Heart left ventricle (tissue), 16 donors: ENCODE measurements at regions not wholly inside any gene's neighbourhood (a gene's known extent, or its start where the extent isn't known, plus 50 kb on each side); places are given as distances from the start of the nearest gene placed in this dataset.

Source experiments
- ATAC-seq, 4 donors: fragments of 200-7000 bp; cut with Tn5 transposase; one replicate each; pipeline ENCODE4 v1.9.1; 2020 to 2022; ENCODE audit warnings: moderate library complexity in 4 of 4, mild to moderate bottlenecking in 3 of 4, moderate number of reproducible peaks in 1 of 4
- DNase-seq, 5 donors: peaks; one replicate each; pipeline ENCODE4 v3.0.0-alpha.2; 2020
- H3K27ac ChIP-seq, 12 donors: fragments of 200-600 bp; sonication (generic) in 4 of 12; one replicate each; pipeline versions ENCODE4 v1.5.0 to v1.8.0; 2016 to 2022; ENCODE audit warnings: mild to moderate bottlenecking in 2 of 12
- H3K27me3 ChIP-seq, 9 donors: fragments of 200-600 bp; sonication (generic) in 2 of 9; one replicate each; pipeline versions ENCODE4 v1.5.1 to v1.8.0; 2016 to 2022; ENCODE audit warnings: mild to moderate bottlenecking in 3 of 9
- H3K36me3 ChIP-seq, 9 donors: fragments of 200-600 bp; sonication (generic) in 2 of 9; one replicate each; pipeline versions ENCODE4 v1.5.0 to v1.8.0; 2018 to 2022; ENCODE audit warnings: mild to moderate bottlenecking in 2 of 9
- H3K4me1 ChIP-seq, 12 donors: fragments of 200-600 bp; sonication (generic) in 4 of 12; one replicate each; pipeline versions ENCODE4 v1.5.0 to v1.8.0; 2016 to 2022; ENCODE audit warnings: mild to moderate bottlenecking in 3 of 12
- H3K4me3 ChIP-seq, 12 donors: fragments of 200-600 bp; sonication (generic) in 4 of 12; one replicate each; pipeline versions ENCODE4 v1.5.0 to v1.8.0; 2017 to 2022; ENCODE audit warnings: mild to moderate bottlenecking in 9 of 12, moderate library complexity in 4 of 12
- H3K9me3 ChIP-seq, 12 donors: fragments of 200-600 bp; sonication (generic) in 4 of 12; one replicate each; pipeline versions ENCODE4 v1.5.0 to v1.8.0; 2016 to 2022; ENCODE audit warnings: mild to moderate bottlenecking in 1 of 12
- POLR2A ChIP-seq, 2 donors: fragments of 450-650 bp; IDR thresholded peaks; one replicate each; pipeline ENCODE4 v1.6.1; 2017; ENCODE audit warnings: antibody characterized with exemption in 2 of 2, mild to moderate bottlenecking in 2 of 2, moderate library complexity in 2 of 2
- whole genome bisulfite sequencing, 4 donors: extraction: QIAGEN DNeasy Blood & Tissue Kit in 2 of 4; methylation state at CpG; one replicate each; pipeline versions ENCODE4 v1.1.5 to v1.1.7; 2013 to 2018; 5-methylcytosine and 5-hydroxymethylcytosine counted together
- intact Hi-C, 10 donors: fragments of 100-400 bp; cut with DNase I; formaldehyde crosslinking; loops; one replicate each; pipeline versions ENCODE4 v1.11.1 to v1.14.2; 2022
- TF ChIP-seq, protein P1 (sequence below), 12 donors: fragments of 200-600 bp; sonication (generic) in 4 of 12; IDR thresholded peaks; one replicate each; pipeline versions ENCODE4 v1.5.0 to v1.8.0; 2018 to 2022; ENCODE audit warnings: antibody characterized with exemption in 12 of 12, mild to moderate bottlenecking in 5 of 12
- donor health status: ischemic (EF 13 %, LVEDD 7.1; RV severe dilation, severe dysfunction).
- donor health status: healthy with polysubstance abuse.
- donor health status: DM: no; HTN: yes; CAD: no.
- donor health status: DM: no; HTN: no; CAD: no.
- donor health status: ischemic (EF 25% LVEDD 6.9; RV normal size, moderate dysfunction).
- donor health status: ischemic (EF 25% LVEDD 5.7; RV mildly dilated, moderate dysfunction).
- donor health status: healthy.
- donor health status: DM: yes; HTN: yes; CAD: no.
- donor health status: ischemic (EF 35%, LVEDD 5.7; RV mildly dilated, moderate dysfunction).
- donor health status: nonischemic (EF 11% LVEDD 7.7; RV severe dilation, severe dysfunction).
- donor health status: DM: yes; HTN: yes; CAD: no.
- donor health status: PGD.
- donor health status: ischemic (EF 29% LVEDD 5.4; RV normal size, mild dysfunction).
- donor health status: nonischemic (EF 23%, LVEDD 6.1; RV moderate dilation, normal function).

DNA sequence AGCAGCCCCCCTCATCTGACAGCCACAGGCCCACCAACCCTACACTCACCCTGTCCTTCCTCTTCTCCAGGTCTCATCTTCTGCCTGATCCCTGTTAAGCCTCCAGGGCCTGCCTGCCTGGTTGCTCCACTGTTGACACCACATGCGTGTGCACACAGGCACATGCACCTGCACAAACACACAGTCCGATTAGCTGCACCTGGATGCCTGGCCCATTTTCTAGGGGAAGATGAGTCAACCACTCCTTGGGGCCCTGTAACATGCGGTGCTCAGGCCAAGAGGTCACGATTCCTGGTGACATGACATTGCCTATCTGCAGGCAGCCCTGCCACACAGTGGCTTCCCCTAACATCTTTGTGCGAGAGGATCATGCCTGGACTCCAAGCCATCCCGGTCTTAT, 498.4 kb downstream of the BCOR start:
- intact Hi-C loops = no loop called here
- no peaks in the 10 kb centered on the region for H3K36me3 ChIP-seq
- H3K27me3 ChIP-seq = peaks cover 0 to 22% (median 0%) of the 10 kb centered on the region in 9 donors
- 87 to 97% (median 94%) methylated on average over 6 of the region's 6 CpGs for WGBS, 4 donors
- peaks cover 0 to 2% (median 0%) of the 10 kb centered on the region in 12 donors for H3K4me1 ChIP-seq
- H3K4me3 ChIP-seq = no peak overlapping the region
- ATAC-seq (no peak), DNase-seq (no peak)
- TF ChIP-seq, protein P1, sequence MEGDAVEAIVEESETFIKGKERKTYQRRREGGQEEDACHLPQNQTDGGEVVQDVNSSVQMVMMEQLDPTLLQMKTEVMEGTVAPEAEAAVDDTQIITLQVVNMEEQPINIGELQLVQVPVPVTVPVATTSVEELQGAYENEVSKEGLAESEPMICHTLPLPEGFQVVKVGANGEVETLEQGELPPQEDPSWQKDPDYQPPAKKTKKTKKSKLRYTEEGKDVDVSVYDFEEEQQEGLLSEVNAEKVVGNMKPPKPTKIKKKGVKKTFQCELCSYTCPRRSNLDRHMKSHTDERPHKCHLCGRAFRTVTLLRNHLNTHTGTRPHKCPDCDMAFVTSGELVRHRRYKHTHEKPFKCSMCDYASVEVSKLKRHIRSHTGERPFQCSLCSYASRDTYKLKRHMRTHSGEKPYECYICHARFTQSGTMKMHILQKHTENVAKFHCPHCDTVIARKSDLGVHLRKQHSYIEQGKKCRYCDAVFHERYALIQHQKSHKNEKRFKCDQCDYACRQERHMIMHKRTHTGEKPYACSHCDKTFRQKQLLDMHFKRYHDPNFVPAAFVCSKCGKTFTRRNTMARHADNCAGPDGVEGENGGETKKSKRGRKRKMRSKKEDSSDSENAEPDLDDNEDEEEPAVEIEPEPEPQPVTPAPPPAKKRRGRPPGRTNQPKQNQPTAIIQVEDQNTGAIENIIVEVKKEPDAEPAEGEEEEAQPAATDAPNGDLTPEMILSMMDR (IDR thresholded peaks at IDR 0.05) = no peak
- TF ChIP-seq POLR2A (IDR thresholded peaks at IDR 0.05) = no peak
- no peaks in the 10 kb centered on the region for H3K9me3 ChIP-seq
- no peak overlapping the region for H3K27ac ChIP-seq

DNA sequence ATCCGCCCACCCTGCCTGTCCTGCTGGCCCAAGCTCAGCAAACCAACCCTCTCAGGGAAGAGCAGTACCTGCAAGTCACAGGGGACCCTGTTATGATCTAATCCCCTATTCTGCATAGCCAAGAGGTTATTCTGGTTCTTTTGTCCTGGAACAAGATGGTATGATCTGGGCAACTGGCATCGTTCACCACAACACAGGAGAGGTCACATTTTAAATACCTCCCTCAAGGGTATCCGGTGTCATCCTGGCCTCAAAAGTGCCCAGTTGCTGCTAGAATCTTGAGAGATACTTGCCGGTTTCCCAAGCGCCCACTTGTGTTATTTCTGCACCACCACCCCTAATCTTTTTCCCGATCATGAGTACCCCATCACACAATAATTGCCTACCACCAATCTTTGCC, 497.5 kb downstream of the BCOR start:
- H3K27me3 ChIP-seq = peaks cover 0 to 22% (median 0%) of the 10 kb centered on the region in 9 donors
- peaks cover 0 to 2% (median 0%) of the 10 kb centered on the region in 12 donors for H3K4me1 ChIP-seq
- TF ChIP-seq, protein P1 (IDR thresholded peaks at IDR 0.05) = no peak
- no peaks in the 10 kb centered on the region for H3K36me3 ChIP-seq
- no peak for ATAC-seq
- no peaks in the 10 kb centered on the region for H3K9me3 ChIP-seq
- H3K4me3 ChIP-seq = no peak overlapping the region
- no peak overlapping the region for H3K27ac ChIP-seq
- WGBS, 4 donors = 83 to 96% (median 88%) methylated on average over 6 of the region's 6 CpGs
- intact Hi-C loops = no loop called here
- DNase-seq = no peak

DNA sequence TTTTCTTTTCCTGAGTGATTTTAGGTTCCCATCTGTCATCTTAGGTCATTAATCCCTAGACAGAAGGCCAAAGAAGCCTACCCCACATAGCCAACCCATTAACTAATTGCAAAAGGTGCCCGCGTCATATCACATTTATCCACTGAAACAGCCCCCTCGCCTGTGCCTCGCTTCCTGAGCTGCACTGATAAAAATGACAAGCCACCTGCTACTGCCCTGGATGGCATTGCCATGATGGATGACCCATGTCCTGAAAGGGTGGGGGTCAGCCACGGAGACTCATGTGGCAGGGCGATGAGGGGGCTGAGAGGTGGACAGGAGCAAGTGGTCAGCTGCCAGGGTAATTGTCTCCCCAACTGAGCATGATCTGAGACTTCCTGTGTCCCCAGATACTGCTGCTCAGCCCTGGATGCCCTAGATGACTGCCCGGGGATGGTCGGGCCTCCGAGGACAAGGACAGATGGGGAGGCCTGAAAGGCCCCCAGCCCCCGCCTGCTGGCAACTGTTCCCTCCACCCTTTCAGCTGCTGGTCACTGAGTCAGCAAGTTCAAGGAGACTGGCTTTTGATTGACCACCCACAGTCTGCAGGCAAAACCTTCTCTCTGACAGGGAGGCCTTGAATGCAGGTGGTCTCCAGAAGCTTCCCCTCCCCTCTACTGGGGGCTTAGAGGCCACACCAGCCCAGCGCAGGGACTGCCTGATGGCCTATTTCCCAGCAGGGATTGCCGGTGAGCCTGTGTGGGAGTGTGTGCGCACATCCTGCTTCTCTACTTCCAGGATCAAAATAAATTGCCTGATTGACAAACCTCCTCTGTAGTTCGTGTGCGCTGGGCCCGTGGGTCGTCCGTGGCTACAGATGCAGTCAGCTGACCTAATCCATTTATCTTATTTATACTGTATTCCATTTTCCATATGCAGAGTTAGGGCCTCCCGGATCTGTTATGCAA, 496.3 kb downstream of the BCOR start:
- 53 to 67% (median 65%) methylated on average over 15 to 18 of the region's 19 CpGs for WGBS, 4 donors
- H3K36me3 ChIP-seq = no peaks in the 10 kb centered on the region
- no peak overlapping the region for H3K27ac ChIP-seq
- H3K4me3 ChIP-seq = no peak overlapping the region
- intact Hi-C loops = no loop called here
- no peaks in the 10 kb centered on the region for H3K9me3 ChIP-seq
- H3K4me1 ChIP-seq = peaks cover 0 to 2% (median 0%) of the 10 kb centered on the region in 12 donors
- peaks cover 0 to 22% (median 0%) of the 10 kb centered on the region in 9 donors for H3K27me3 ChIP-seq
- TF ChIP-seq POLR2A (IDR thresholded peaks at IDR 0.05) = no peak
- TF ChIP-seq, protein P1 (IDR thresholded peaks at IDR 0.05) = no peak
- ATAC-seq = peak in 1 of 4 donors; percentile 28
- no peak for DNase-seq

DNA sequence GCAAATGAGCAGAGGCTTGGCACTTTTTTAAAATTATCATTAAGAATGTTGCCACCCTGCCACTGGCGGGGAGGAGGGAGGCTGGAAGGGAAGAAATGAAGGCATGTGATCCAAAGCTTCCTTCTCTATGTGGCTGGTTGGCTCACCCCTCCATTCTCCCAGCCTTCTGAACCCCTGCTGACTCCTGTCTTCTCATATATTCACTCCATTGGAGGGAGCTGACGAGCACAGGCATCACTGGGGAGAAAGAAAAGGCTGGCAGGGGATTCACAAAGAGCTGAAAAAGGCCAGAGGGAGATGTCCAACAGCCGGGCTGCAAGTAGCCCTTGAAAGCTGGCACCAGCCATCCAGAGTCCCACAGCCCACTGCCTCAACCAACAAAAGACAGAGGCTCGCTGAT, 495.6 kb downstream of the BCOR start:
- ATAC-seq = no peak
- WGBS, 4 donors = 65 to 91% (median 84%) methylated on average over 4 of the region's 4 CpGs

More for the DNA sequence above, 495.6 kb downstream of the BCOR start:
- H3K27me3 ChIP-seq = peaks cover 0 to 19% (median 0%) of the 10 kb centered on the region in 9 donors
- H3K36me3 ChIP-seq = no peaks in the 10 kb centered on the region
- H3K4me1 ChIP-seq = peaks cover 0 to 2% (median 0%) of the 10 kb centered on the region in 12 donors
- H3K27ac ChIP-seq = no peak overlapping the region
- no peak overlapping the region for H3K4me3 ChIP-seq
- TF ChIP-seq, protein P1 (IDR thresholded peaks at IDR 0.05) = no peak
- TF ChIP-seq POLR2A (IDR thresholded peaks at IDR 0.05) = no peak
- intact Hi-C loops = no loop called here
- no peak for DNase-seq
- peaks cover 0 to 7% (median 0%) of the 10 kb centered on the region in 12 donors for H3K9me3 ChIP-seq
